CD4-positive, CD25-positive, alpha-beta regulatory T cell (primary cell): ENCODE measurements at regions not wholly inside any gene's neighbourhood (a gene's known extent, or its start where the extent isn't known, plus 50 kb on each side); places are given as distances from the start of the nearest gene placed in this dataset.

ENCODE experiments used
- ATAC-seq, 2 donors: fragments of 150-1000 bp; cut with Tn5 transposase; one replicate each; pipeline ENCODE4 v1.10.0; 2021; ENCODE audit warnings: low read depth in 2 of 2, moderate number of reproducible peaks in 2 of 2, moderate library complexity in 1 of 2
- DNase-seq, 3 donors: peaks; one replicate each; pipeline versions ENCODE4 v3.0.0 to v3.0.0-alpha.2; 2012 to 2022; ENCODE audit warnings: mixed read lengths in 1 of 3
- H3K27ac ChIP-seq: one replicate; pipeline ENCODE4 v1.7.0; 2013; ENCODE audit warnings: mild to moderate bottlenecking, low read length; ENCODE audit not compliant: insufficient read depth, poor library complexity, severe bottlenecking
- H3K27me3 ChIP-seq: one replicate; pipeline ENCODE4 v1.7.0; 2013; ENCODE audit warnings: low read length; ENCODE audit not compliant: control insufficient read depth, insufficient read depth
- H3K36me3 ChIP-seq: one replicate; pipeline ENCODE4 v1.7.0; 2013; ENCODE audit warnings: mild to moderate bottlenecking, low read length, moderate library complexity; ENCODE audit not compliant: control insufficient read depth, insufficient read depth
- H3K4me1 ChIP-seq: 2 replicates; pipeline ENCODE4 v1.7.0; 2013; ENCODE audit warnings: mild to moderate bottlenecking, low read length; ENCODE audit not compliant: insufficient read depth, control insufficient read depth, poor library complexity, severe bottlenecking
- H3K4me3 ChIP-seq: one replicate; pipeline ENCODE4 v1.7.0; 2013; ENCODE audit warnings: low read depth, mild to moderate bottlenecking, low read length, moderate library complexity
- H3K9me3 ChIP-seq, 2 experiments: 1 replicate in 1 of 2; 2 replicates in 1 of 2; pipeline ENCODE4 v1.7.0; 2013; ENCODE audit warnings: low read length in 2 of 2, mild to moderate bottlenecking in 1 of 2, moderate library complexity in 1 of 2; ENCODE audit not compliant: control insufficient read depth in 2 of 2
- H3K27ac Mint-ChIP-seq, 3 donors: one replicate each; pipeline ENCODE4 v1.8.0; 2020 to 2022; ENCODE audit warnings: mild to moderate bottlenecking in 3 of 3, mixed read lengths in 3 of 3, moderate library complexity in 2 of 3
- H3K27me3 Mint-ChIP-seq: one replicate; pipeline ENCODE4 v1.8.0; 2022; ENCODE audit warnings: mild to moderate bottlenecking, mixed read lengths
- H3K36me3 Mint-ChIP-seq: one replicate; pipeline ENCODE4 v1.8.0; 2020; ENCODE audit warnings: mixed read lengths
- H3K4me1 Mint-ChIP-seq, 4 donors: one replicate each; pipeline ENCODE4 v1.8.0; 2020 to 2022; ENCODE audit warnings: mixed read lengths in 4 of 4, mild to moderate bottlenecking in 1 of 4
- H3K4me3 Mint-ChIP-seq, 4 donors: one replicate each; pipeline ENCODE4 v1.8.0; 2020 to 2022; ENCODE audit warnings: mild to moderate bottlenecking in 4 of 4, mixed read lengths in 4 of 4, moderate library complexity in 3 of 4
- H3K9me3 Mint-ChIP-seq, 7 donors: one replicate each; pipeline ENCODE4 v1.8.0; 2020 to 2022; ENCODE audit warnings: mixed read lengths in 7 of 7, mild to moderate bottlenecking in 3 of 7, moderate library complexity in 2 of 7

GRCh38 chr20:41879123-41879522 lies 260.9 kb upstream of the CHD6 start:
- Mint-ChIP-seq H3K27ac (no peak overlapping the region), H3K27me3 (no peaks in the 10 kb centered on the region), H3K9me3 (peaks cover 0 to 4% (median 0%) of the 10 kb centered on the region in 7 donors), H3K4me1 (no peaks in the 10 kb centered on the region), H3K36me3 (no peaks in the 10 kb centered on the region), H3K4me3 (no peak overlapping the region)
- no peak overlapping the region for H3K4me3 ChIP-seq
- no peak overlapping the region for H3K27ac ChIP-seq
- no peaks in the 10 kb centered on the region for H3K36me3 ChIP-seq
- ATAC-seq (no peak), DNase-seq (no peak)
- no peaks in the 10 kb centered on the region for H3K4me1 ChIP-seq
- H3K27me3 ChIP-seq = no peaks in the 10 kb centered on the region
- H3K9me3 ChIP-seq = no peaks in the 10 kb centered on the region

DNA sequence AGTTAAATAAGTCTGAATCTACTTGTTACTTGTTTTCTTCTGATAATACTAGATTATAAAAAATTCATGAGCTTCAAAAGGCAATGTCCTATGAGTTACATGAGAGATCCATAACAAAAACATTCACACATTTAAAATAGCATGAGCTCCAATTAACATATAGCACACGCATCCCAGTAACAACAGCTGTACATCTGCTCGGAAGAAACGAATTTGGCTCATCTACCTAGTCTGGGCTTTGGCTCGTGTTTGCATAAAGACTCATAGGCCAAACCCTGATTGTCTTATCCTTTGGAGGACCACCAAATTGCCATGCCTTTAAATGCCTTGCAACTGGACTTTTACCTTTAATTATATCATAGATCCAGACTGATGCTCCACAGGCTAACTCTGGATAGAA lies 259.7 kb upstream of the CHD6 start:
- no peak for ATAC-seq
- Mint-ChIP-seq H3K27ac (no peak overlapping the region), H3K27me3 (no peaks in the 10 kb centered on the region), H3K9me3 (peaks cover 0 to 4% (median 0%) of the 10 kb centered on the region in 7 donors), H3K36me3 (no peaks in the 10 kb centered on the region), H3K4me3 (no peak overlapping the region), H3K4me1 (no peaks in the 10 kb centered on the region)
- H3K4me3 ChIP-seq = no peak overlapping the region
- no peaks in the 10 kb centered on the region for H3K27me3 ChIP-seq
- no peaks in the 10 kb centered on the region for H3K9me3 ChIP-seq
- H3K27ac ChIP-seq = no peak overlapping the region
- no peaks in the 10 kb centered on the region for H3K36me3 ChIP-seq
- no peaks in the 10 kb centered on the region for H3K4me1 ChIP-seq
- no peak for DNase-seq

GRCh38 chr20:41874658-41875057 lies 256.5 kb upstream of the CHD6 start:
- Mint-ChIP-seq H3K4me3 (no peak overlapping the region), H3K36me3 (no peaks in the 10 kb centered on the region), H3K27me3 (no peaks in the 10 kb centered on the region), H3K4me1 (no peaks in the 10 kb centered on the region), H3K9me3 (peaks cover 0 to 15% (median 5%) of the 10 kb centered on the region in 7 donors), H3K27ac (no peak overlapping the region)
- Histone ChIP-seq H3K9me3 (no peaks in the 10 kb centered on the region), H3K4me3 (no peak overlapping the region), H3K27me3 (no peaks in the 10 kb centered on the region), H3K4me1 (no peaks in the 10 kb centered on the region), H3K36me3 (no peaks in the 10 kb centered on the region), H3K27ac (no peak overlapping the region)
- ATAC-seq = no peak
- DNase-seq = no peak

DNA sequence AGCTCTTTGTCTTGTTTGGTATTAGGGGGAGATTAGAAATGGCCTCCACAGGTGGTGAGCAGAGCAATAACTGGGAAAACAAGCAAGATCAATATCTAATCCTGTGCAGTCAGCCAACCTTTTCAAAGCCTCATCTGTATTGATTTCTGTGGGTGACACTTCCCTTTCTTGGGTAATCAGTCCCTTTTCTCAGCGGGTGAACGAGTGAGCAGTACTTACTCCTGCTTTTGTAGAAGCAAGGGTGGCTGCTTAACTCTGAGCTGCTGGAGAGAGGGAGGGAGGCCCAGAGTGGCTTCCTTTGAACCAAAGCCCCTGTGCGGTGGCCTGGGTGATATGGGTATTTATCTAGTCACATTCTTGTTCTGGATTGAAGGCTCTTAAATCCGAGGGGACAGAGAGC lies 254.8 kb upstream of the CHD6 start:
- H3K27me3 ChIP-seq = no peaks in the 10 kb centered on the region
- H3K36me3 ChIP-seq = no peaks in the 10 kb centered on the region
- no peaks in the 10 kb centered on the region for H3K36me3 Mint-ChIP-seq
- no peaks in the 10 kb centered on the region for H3K4me1 Mint-ChIP-seq
- no peak overlapping the region for H3K27ac Mint-ChIP-seq
- no peaks in the 10 kb centered on the region for H3K4me1 ChIP-seq
- no peak for ATAC-seq
- H3K27me3 Mint-ChIP-seq = no peaks in the 10 kb centered on the region
- peaks cover 0 to 2% of the 10 kb centered on the region in 2 experiments for H3K9me3 ChIP-seq
- no peak overlapping the region for H3K27ac ChIP-seq
- H3K9me3 Mint-ChIP-seq = peaks cover 0 to 28% (median 5%) of the 10 kb centered on the region in 7 donors
- no peak for DNase-seq
- peak overlapping the region in 1 of 4 donors; percentile 51 for H3K4me3 Mint-ChIP-seq
- H3K4me3 ChIP-seq = no peak overlapping the region

DNA sequence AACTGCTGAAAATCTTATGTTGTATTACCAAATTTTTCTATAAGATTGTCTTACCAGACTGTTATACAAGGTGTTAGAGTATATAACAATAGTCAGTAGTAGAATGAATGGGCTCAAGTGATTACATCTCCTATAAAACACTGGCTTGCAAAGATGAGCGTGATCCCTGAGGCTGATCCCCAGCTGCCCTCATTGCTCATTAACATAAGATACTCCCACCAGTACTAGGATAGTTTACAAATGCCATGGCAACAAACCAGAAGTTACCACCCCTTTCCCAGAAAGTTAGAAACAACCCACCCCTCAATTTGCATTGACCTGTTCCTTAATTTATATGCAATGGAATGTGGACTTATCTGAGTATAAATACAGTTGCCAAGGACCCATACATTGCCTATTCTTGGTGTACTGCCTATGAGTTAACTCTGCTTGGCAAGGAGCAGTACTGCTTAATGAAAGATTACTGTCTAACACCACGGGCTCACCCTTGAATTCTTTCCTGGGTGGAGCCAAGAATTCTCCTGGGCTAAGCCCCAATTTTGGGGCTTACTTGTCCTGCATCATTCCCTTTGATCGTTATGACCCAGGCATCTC lies 252.8 kb upstream of the CHD6 start:
- DNase-seq = no peak
- Histone ChIP-seq H3K9me3 (peaks cover 0 to 2% of the 10 kb centered on the region in 2 experiments), H3K36me3 (no peaks in the 10 kb centered on the region), H3K27ac (no peak overlapping the region), H3K4me3 (no peak overlapping the region), H3K27me3 (no peaks in the 10 kb centered on the region), H3K4me1 (no peaks in the 10 kb centered on the region)
- Mint-ChIP-seq H3K9me3 (peaks cover 4 to 37% (median 5%) of the 10 kb centered on the region in 7 donors), H3K4me3 (no peak overlapping the region), H3K36me3 (no peaks in the 10 kb centered on the region), H3K27ac (no peak overlapping the region), H3K27me3 (no peaks in the 10 kb centered on the region), H3K4me1 (no peaks in the 10 kb centered on the region)
- ATAC-seq = no peak

DNA sequence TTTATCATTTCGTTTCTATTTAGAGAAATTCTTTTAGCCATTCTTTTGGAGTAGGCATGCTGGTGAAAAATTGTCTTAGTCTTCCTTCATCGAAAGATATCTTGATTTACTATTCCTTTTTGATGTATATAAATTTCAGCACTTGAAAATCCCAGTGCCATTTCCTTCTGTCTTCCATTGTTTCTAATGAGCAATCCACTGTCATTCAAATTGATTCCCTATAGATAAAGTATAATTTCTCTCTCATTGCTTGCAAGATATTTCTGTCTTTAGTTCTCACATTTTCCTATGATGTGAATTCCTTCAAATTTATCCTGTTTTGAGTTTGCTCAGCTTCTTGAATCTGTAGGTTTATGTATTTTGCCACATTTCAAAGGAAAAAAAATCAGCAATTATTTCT lies 251.1 kb upstream of the CHD6 start:
- Mint-ChIP-seq H3K27ac (no peak overlapping the region), H3K9me3 (peaks cover 4 to 37% (median 5%) of the 10 kb centered on the region in 7 donors), H3K27me3 (no peaks in the 10 kb centered on the region), H3K4me1 (no peaks in the 10 kb centered on the region), H3K36me3 (no peaks in the 10 kb centered on the region), H3K4me3 (no peak overlapping the region)
- no peak overlapping the region for H3K27ac ChIP-seq
- no peak for ATAC-seq
- no peaks in the 10 kb centered on the region for H3K4me1 ChIP-seq
- DNase-seq = no peak
- H3K9me3 ChIP-seq = peaks cover 0 to 2% of the 10 kb centered on the region in 2 experiments
- H3K36me3 ChIP-seq = no peaks in the 10 kb centered on the region
- H3K27me3 ChIP-seq = no peaks in the 10 kb centered on the region
- H3K4me3 ChIP-seq = no peak overlapping the region

GRCh38 chr20:41865938-41866337 lies 247.8 kb upstream of the CHD6 start:
- Histone ChIP-seq H3K27me3 (no peaks in the 10 kb centered on the region), H3K27ac (no peak overlapping the region), H3K4me1 (no peaks in the 10 kb centered on the region), H3K36me3 (no peaks in the 10 kb centered on the region), H3K4me3 (no peak overlapping the region), H3K9me3 (peaks cover 0 to 2% of the 10 kb centered on the region in 2 experiments)
- Mint-ChIP-seq H3K27me3 (no peaks in the 10 kb centered on the region), H3K27ac (no peak overlapping the region), H3K9me3 (peaks cover 0 to 33% (median 5%) of the 10 kb centered on the region in 7 donors), H3K4me1 (no peaks in the 10 kb centered on the region), H3K4me3 (no peak overlapping the region), H3K36me3 (no peaks in the 10 kb centered on the region)
- ATAC-seq (no peak), DNase-seq (no peak)

GRCh38 chr20:41862476-41862875 lies 244.3 kb upstream of the CHD6 start:
- Mint-ChIP-seq H3K27ac (no peak overlapping the region), H3K9me3 (peaks cover 0 to 4% (median 0%) of the 10 kb centered on the region in 7 donors), H3K4me3 (no peak overlapping the region), H3K4me1 (no peaks in the 10 kb centered on the region), H3K36me3 (no peaks in the 10 kb centered on the region), H3K27me3 (no peaks in the 10 kb centered on the region)
- no peaks in the 10 kb centered on the region for H3K9me3 ChIP-seq
- H3K27me3 ChIP-seq = no peaks in the 10 kb centered on the region
- no peak overlapping the region for H3K27ac ChIP-seq
- no peaks in the 10 kb centered on the region for H3K4me1 ChIP-seq
- H3K36me3 ChIP-seq = no peaks in the 10 kb centered on the region
- no peak for ATAC-seq
- H3K4me3 ChIP-seq = no peak overlapping the region
- DNase-seq = no peak
